SK-N-SH (cell line): ENCODE measurements at regions not wholly inside any gene's neighbourhood (a gene's known extent, or its start where the extent isn't known, plus 50 kb on each side); places are given as distances from the start of the nearest gene placed in this dataset.

Experiments used
- CTCF ChIA-PET: fragments of 300-600, 350-600 bp; formaldehyde crosslinking; extraction: SDS; loops from one replicate; lab custom pipeline; 2021; lab: Yijun Ruan, JAX
- POLR2A ChIA-PET: fragments of 350-600 bp; sonication (Branson Sonifier 250); formaldehyde crosslinking; extraction: SDS; loops from one replicate; lab custom pipeline; 2020; ENCODE audit warnings: antibody characterized with exemption, inconsistent platforms; lab: Yijun Ruan, JAX
- DNase-seq: peaks from one replicate; pipeline ENCODE4 v3.0.0; 2012
- H2AFZ ChIP-seq: fragments of 200-600 bp; sonication (generic); 2 replicates; pipeline ENCODE4 v1.8.1; 2016; ENCODE audit warnings: antibody characterized with exemption, mild to moderate bottlenecking, low read depth
- H3F3A ChIP-seq: fragments of 200-600 bp; sonication (generic); replicated peaks from 2 replicates; pipeline ENCODE3; 2016; ENCODE audit warnings: antibody characterized with exemption, mild to moderate bottlenecking; ENCODE audit not compliant: insufficient read depth
- H3K27ac ChIP-seq, 2 experiments: fragments of 200-500 bp in 1 of 2; fragments of 200-600 bp in 1 of 2; sonication (Bioruptor generic) in 1 of 2; sonication (generic), shearing (Covaris generic) in 1 of 2; 2 replicates each; pipeline versions ENCODE4 v1.5.1 to v1.6.1; 2014 to 2016; ENCODE audit warnings: low read depth in 2 of 2, inconsistent platforms in 1 of 2, low read length in 1 of 2, mild to moderate bottlenecking in 1 of 2, mixed read lengths in 1 of 2
- H3K27me3 ChIP-seq: fragments of 200-600 bp; sonication (generic), shearing (Covaris generic); 2 replicates; pipeline ENCODE4 v1.6.1; 2016; ENCODE audit warnings: mixed run types; ENCODE audit not compliant: insufficient read depth
- H3K36me3 ChIP-seq, 2 experiments: fragments of 200-500 bp in 1 of 2; fragments of 200-600 bp in 1 of 2; sonication (Bioruptor generic) in 1 of 2; sonication (generic) in 1 of 2; replicated peaks in 1 of 2; 2 replicates each; pipeline versions ENCODE3 to v1.5.1; 2014 to 2016; ENCODE audit warnings: low read length in 1 of 2, mild to moderate bottlenecking in 1 of 2; ENCODE audit not compliant: insufficient read depth in 2 of 2, control insufficient read depth in 1 of 2
- H3K4me1 ChIP-seq, 2 experiments: fragments of 200-500 bp in 1 of 2; fragments of 200-600 bp in 1 of 2; sonication (Bioruptor generic) in 1 of 2; sonication (generic), shearing (Covaris generic) in 1 of 2; 2 replicates each; pipeline versions ENCODE4 v1.5.1 to v1.6.1; 2014 to 2016; ENCODE audit warnings: low read depth in 1 of 2, low read length in 1 of 2, mixed run types in 1 of 2; ENCODE audit not compliant: insufficient read depth in 2 of 2, control insufficient read depth in 1 of 2
- H3K4me2 ChIP-seq: fragments of 200-600 bp; sonication (generic), shearing (Covaris generic); 2 replicates; pipeline ENCODE4 v1.6.1; 2017; ENCODE audit warnings: mixed run types
- H3K4me3 ChIP-seq, 2 experiments: fragments of 200-500 bp in 1 of 2; fragments of 200-600 bp in 1 of 2; sonication (Bioruptor generic) in 1 of 2; sonication (generic), shearing (Covaris generic) in 1 of 2; 2 replicates each; pipeline versions ENCODE4 v1.5.1 to v1.8.1; 2014 to 2016; ENCODE audit warnings: low read depth in 2 of 2, inconsistent platforms in 1 of 2, low read length in 1 of 2, mild to moderate bottlenecking in 1 of 2, mixed read lengths in 1 of 2, moderate library complexity in 1 of 2
- H3K79me2 ChIP-seq: fragments of 200-600 bp; sonication (generic); 2 replicates; pipeline ENCODE4 v1.8.1; 2017; ENCODE audit warnings: mild to moderate bottlenecking; ENCODE audit not compliant: insufficient read depth
- H3K9ac ChIP-seq: fragments of 200-600 bp; sonication (generic); 2 replicates; pipeline ENCODE4 v1.6.1; 2017; ENCODE audit warnings: mixed run types
- H3K9me2 ChIP-seq: fragments of 200-600 bp; sonication (generic); 2 replicates; pipeline ENCODE4 v1.6.1; 2017; ENCODE audit warnings: mixed run types
- H3K9me3 ChIP-seq: fragments of 200-600 bp; sonication (generic); 2 replicates; pipeline ENCODE4 v1.6.1; 2017; ENCODE audit warnings: mixed run types, mild to moderate bottlenecking, moderate library complexity
- H4K20me1 ChIP-seq: fragments of 200-600 bp; sonication (generic); 2 replicates; pipeline ENCODE4 v1.6.1; 2017; ENCODE audit warnings: mild to moderate bottlenecking, mixed run types; ENCODE audit not compliant: insufficient read depth
- CHD2 ChIP-seq: fragments of 150-350 bp; IDR thresholded peaks from 2 replicates; pipeline ENCODE4 v1.6.1; 2018; ENCODE audit warnings: low read length; ENCODE audit not compliant: partially characterized antibody
- ELF1 ChIP-seq: IDR thresholded peaks from 2 replicates; pipeline ENCODE4 v1.4.0; 2012
- EP300 ChIP-seq, 2 experiments: IDR thresholded peaks; 2 replicates each; pipeline versions ENCODE4 v1.4.0 to v1.6.1; 2012; ENCODE audit warnings: borderline replicate concordance in 1 of 2, low read depth in 1 of 2, low read length in 1 of 2
- FOSL2 ChIP-seq: IDR thresholded peaks from 2 replicates; pipeline ENCODE4 v1.4.0; 2012; ENCODE audit warnings: low read depth, mild to moderate bottlenecking, moderate library complexity, borderline replicate concordance
- FOXM1 ChIP-seq: IDR thresholded peaks from 2 replicates; pipeline ENCODE4 v1.4.0; 2012; ENCODE audit warnings: low read depth, mild to moderate bottlenecking
- GATA2 ChIP-seq: sonication (generic); formaldehyde crosslinking; IDR thresholded peaks from 2 replicates; pipeline ENCODE4 v1.5.0; 2020; ENCODE audit warnings: mild to moderate bottlenecking, missing genetic modification reagents
- JUND ChIP-seq: IDR thresholded peaks from 2 replicates; pipeline ENCODE4 v1.4.0; 2012
- MXI1 ChIP-seq: IDR thresholded peaks from 2 replicates; pipeline ENCODE4 v1.6.1; 2012; ENCODE audit warnings: mild to moderate bottlenecking, low read depth, low read length, improper control_type of control experiment
- NRF1 ChIP-seq: IDR thresholded peaks from 2 replicates; pipeline ENCODE4 v1.6.1; 2012; ENCODE audit warnings: low read depth, mild to moderate bottlenecking, low read length
- POLR2AphosphoS5 ChIP-seq: IDR thresholded peaks from 2 replicates; pipeline ENCODE4 v1.6.1; 2012; ENCODE audit warnings: low read depth, low read length
- RXRA ChIP-seq: IDR thresholded peaks from 2 replicates; pipeline ENCODE4 v1.4.0; 2012; ENCODE audit warnings: low read depth, mild to moderate bottlenecking, borderline replicate concordance
- SIN3A ChIP-seq: IDR thresholded peaks from 2 replicates; pipeline ENCODE4 v1.6.1; 2012; ENCODE audit warnings: low read depth, mild to moderate bottlenecking, low read length, moderate library complexity, borderline replicate concordance
- TAF1 ChIP-seq: IDR thresholded peaks from 2 replicates; pipeline ENCODE4 v1.6.1; 2012; ENCODE audit warnings: low read depth, mild to moderate bottlenecking, low read length, moderate library complexity, borderline replicate concordance
- TEAD4 ChIP-seq: IDR thresholded peaks from 2 replicates; pipeline ENCODE4 v1.4.0; 2012; ENCODE audit warnings: mild to moderate bottlenecking, borderline replicate concordance; ENCODE audit not compliant: insufficient read depth
- YY1 ChIP-seq: IDR thresholded peaks from 2 replicates; pipeline ENCODE4 v1.4.0; 2012; ENCODE audit warnings: low read depth, mild to moderate bottlenecking
- ZBTB33 ChIP-seq: IDR thresholded peaks from 2 replicates; pipeline ENCODE4 v1.4.0; 2012; ENCODE audit warnings: low read depth, borderline replicate concordance
- WGBS: methylation state at CpG from one replicate; pipeline ENCODE4 v1.1.6; 2017; ENCODE audit warnings: low lambda C conversion rate; 5-methylcytosine and 5-hydroxymethylcytosine counted together
- TF ChIP-seq, protein P1 (sequence below): IDR thresholded peaks from 2 replicates; pipeline ENCODE4; 2012

GRCh38 chr10:2232479-2232878, 495.2 kb upstream of the ADARB2 start:
- H3K36me3 ChIP-seq, result no peaks in the 10 kb centered on the region
- TF ChIP-seq JUND, result no peak
- TF ChIP-seq FOXM1, result no peak
- no peak for TF ChIP-seq MXI1
- TF ChIP-seq RXRA, result no peak
- no peak for TF ChIP-seq CHD2
- TF ChIP-seq, protein P1, sequence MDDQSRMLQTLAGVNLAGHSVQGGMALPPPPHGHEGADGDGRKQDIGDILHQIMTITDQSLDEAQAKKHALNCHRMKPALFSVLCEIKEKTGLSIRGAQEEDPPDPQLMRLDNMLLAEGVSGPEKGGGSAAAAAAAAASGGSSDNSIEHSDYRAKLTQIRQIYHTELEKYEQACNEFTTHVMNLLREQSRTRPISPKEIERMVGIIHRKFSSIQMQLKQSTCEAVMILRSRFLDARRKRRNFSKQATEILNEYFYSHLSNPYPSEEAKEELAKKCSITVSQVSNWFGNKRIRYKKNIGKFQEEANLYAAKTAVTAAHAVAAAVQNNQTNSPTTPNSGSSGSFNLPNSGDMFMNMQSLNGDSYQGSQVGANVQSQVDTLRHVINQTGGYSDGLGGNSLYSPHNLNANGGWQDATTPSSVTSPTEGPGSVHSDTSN, result no peak
- no peak for TF ChIP-seq FOSL2
- no peak for TF ChIP-seq ELF1
- TF ChIP-seq ZBTB33, result no peak
- TF ChIP-seq GATA2, result no peak
- TF ChIP-seq POLR2AphosphoS5, result no peak
- no peak for TF ChIP-seq YY1
- TF ChIP-seq TEAD4, result no peak
- TF ChIP-seq EP300 (IDR thresholded peaks at IDR 0.05; ENCODE audit: borderline replicate concordance in 1 of 2, low read depth in 1 of 2, low read length in 1 of 2), result no peak
- no peak overlapping the region for H3K4me3 ChIP-seq
- no peaks in the 10 kb centered on the region for H3K27me3 ChIP-seq
- no peak overlapping the region for H3K4me2 ChIP-seq
- no peak overlapping the region for H3K9ac ChIP-seq
- no peak for DNase-seq
- no peaks in the 10 kb centered on the region for H3K9me2 ChIP-seq
- H3K27ac ChIP-seq, result no peak overlapping the region
- no peaks in the 10 kb centered on the region; the same call in 1 of the 2 replicates for H3K9me3 ChIP-seq
- ChIA-PET CTCF (no interaction called here), POLR2A (no interaction called here)
- no peak overlapping the region for H2AFZ ChIP-seq
- no peaks in the 10 kb centered on the region; a peak in 1 of 4 replicates for H3K4me1 ChIP-seq
- H4K20me1 ChIP-seq, result no peaks in the 10 kb centered on the region
- no peaks in the 10 kb centered on the region for H3K79me2 ChIP-seq
- WGBS, result 53% methylated on average over 11 of the region's 11 CpGs
- no peaks in the 10 kb centered on the region for H3F3A ChIP-seq

- H3F3A ChIP-seq, result no peaks in the 10 kb centered on the region
- no peak overlapping the region for H3K4me3 ChIP-seq
- no peak for DNase-seq
- H2AFZ ChIP-seq, result no peak overlapping the region
- no peaks in the 10 kb centered on the region; the same call in 1 of the 2 replicates for H3K9me3 ChIP-seq
- H3K9me2 ChIP-seq, result no peaks in the 10 kb centered on the region
- H3K27ac ChIP-seq, result no peak overlapping the region
- H3K9ac ChIP-seq, result no peak overlapping the region
- peaks cover 0 to 5% of the 10 kb centered on the region in 2 experiments; a peak in 1 of 4 replicates for H3K4me1 ChIP-seq
- H3K4me2 ChIP-seq, result no peak overlapping the region
- H3K36me3 ChIP-seq, result no peaks in the 10 kb centered on the region
- H4K20me1 ChIP-seq, result no peaks in the 10 kb centered on the region
- ChIA-PET CTCF (no interaction called here), POLR2A (no interaction called here)
- no peak for TF ChIP-seq SIN3A
- TF ChIP-seq TAF1, result no peak
- no peak for TF ChIP-seq NRF1
- no peak for TF ChIP-seq CHD2
- 15% methylated on average over 1 of the region's 1 CpG for WGBS
- H3K79me2 ChIP-seq, result no peaks in the 10 kb centered on the region
- H3K27me3 ChIP-seq, result no peaks in the 10 kb centered on the region
Measured at GRCh38 chr10:2230478-2230877, 493.2 kb upstream of the ADARB2 start.
